ENCODE measurements at regions not wholly inside any gene's neighbourhood (a gene's known extent, or its start where the extent isn't known, plus 50 kb on each side); places are given as distances from the start of the nearest gene placed in this dataset.

GRCh38 chr9:88233091-88233490 lies 94.8 kb upstream of the SPATA31C2 start:
- TF ChIP-seq GATA3 (IDR thresholded peaks at IDR 0.05; ENCODE audit: low read depth, low read length) (no peak), GATA2 (IDR thresholded peaks at IDR 0.05; ENCODE audit: low read depth, low read length) (no peak)

All from SH-SY5Y (cell line).